Fibroblast of the aortic adventitia (primary cell): ENCODE measurements at regions not wholly inside any gene's neighbourhood (a gene's known extent, or its start where the extent isn't known, plus 50 kb on each side); places are given as distances from the start of the nearest gene placed in this dataset.
"Not testable (repeated sequence)": the region's sequence is repeated elsewhere in the genome, so short reads cannot be mapped to it uniquely, and the experiment has no call there.

Experiments
- DNase-seq: peaks from one replicate; pipeline ENCODE4 v3.0.0-alpha.2; 2010; ENCODE audit warnings: low read depth
- H3K4me3 ChIP-seq: 2 replicates; pipeline ENCODE4 v1.5.1; 2011; ENCODE audit warnings: low read depth, mild to moderate bottlenecking, control low read depth, low read length, moderate library complexity
- TF ChIP-seq, protein P1 (sequence below): IDR thresholded peaks from 2 replicates; pipeline ENCODE4 v1.5.1; 2011; ENCODE audit warnings: mild to moderate bottlenecking, low read length, control low read depth, inconsistent platforms; ENCODE audit not compliant: insufficient read depth

DNA sequence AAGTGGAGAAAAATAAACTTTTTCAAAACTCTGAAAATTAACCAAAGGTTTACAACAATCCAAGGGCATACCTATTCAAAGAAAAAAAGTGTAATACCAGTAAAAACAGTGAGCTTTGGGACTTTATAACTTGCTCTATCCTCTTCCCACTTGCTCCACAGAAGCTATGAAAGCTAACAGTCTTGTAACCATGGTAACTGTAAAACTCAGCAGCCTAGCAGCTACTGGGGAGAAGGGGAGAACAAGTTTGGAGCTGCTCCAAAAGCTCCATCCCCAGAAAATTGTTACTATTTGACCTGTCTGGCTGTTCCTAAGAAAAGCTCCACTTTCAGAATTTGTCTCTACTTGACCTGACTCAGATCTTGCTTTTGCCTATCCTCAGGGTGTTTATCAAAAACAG lies 191.5 kb downstream of the OTUD1 start:
- no peak for DNase-seq
- TF ChIP-seq, protein P1, sequence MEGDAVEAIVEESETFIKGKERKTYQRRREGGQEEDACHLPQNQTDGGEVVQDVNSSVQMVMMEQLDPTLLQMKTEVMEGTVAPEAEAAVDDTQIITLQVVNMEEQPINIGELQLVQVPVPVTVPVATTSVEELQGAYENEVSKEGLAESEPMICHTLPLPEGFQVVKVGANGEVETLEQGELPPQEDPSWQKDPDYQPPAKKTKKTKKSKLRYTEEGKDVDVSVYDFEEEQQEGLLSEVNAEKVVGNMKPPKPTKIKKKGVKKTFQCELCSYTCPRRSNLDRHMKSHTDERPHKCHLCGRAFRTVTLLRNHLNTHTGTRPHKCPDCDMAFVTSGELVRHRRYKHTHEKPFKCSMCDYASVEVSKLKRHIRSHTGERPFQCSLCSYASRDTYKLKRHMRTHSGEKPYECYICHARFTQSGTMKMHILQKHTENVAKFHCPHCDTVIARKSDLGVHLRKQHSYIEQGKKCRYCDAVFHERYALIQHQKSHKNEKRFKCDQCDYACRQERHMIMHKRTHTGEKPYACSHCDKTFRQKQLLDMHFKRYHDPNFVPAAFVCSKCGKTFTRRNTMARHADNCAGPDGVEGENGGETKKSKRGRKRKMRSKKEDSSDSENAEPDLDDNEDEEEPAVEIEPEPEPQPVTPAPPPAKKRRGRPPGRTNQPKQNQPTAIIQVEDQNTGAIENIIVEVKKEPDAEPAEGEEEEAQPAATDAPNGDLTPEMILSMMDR, result no peak
- H3K4me3 ChIP-seq, result no peak overlapping the region

DNA sequence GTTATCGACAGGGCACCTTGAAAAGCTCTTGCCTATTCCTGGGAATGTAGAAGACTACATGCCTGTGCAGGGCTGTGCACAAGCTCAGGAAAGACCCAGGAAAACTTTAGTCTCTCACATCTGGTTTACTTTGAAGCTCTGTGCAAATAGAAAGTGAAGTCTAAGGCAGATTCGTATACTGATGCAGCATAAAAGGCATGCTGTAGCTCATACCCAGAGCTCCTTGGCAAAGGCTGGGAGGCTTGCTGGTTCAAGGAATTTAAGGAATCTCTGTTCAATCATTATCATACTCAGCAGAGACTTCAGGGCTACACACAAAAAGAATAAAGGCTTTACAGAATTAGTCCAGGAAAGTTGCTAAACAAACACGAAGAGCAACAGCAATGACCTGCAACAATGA lies 192.0 kb downstream of the OTUD1 start:
- TF ChIP-seq, protein P1, result no peak
- peak; percentile 24 for DNase-seq
- H3K4me3 ChIP-seq, result no peak overlapping the region

DNA sequence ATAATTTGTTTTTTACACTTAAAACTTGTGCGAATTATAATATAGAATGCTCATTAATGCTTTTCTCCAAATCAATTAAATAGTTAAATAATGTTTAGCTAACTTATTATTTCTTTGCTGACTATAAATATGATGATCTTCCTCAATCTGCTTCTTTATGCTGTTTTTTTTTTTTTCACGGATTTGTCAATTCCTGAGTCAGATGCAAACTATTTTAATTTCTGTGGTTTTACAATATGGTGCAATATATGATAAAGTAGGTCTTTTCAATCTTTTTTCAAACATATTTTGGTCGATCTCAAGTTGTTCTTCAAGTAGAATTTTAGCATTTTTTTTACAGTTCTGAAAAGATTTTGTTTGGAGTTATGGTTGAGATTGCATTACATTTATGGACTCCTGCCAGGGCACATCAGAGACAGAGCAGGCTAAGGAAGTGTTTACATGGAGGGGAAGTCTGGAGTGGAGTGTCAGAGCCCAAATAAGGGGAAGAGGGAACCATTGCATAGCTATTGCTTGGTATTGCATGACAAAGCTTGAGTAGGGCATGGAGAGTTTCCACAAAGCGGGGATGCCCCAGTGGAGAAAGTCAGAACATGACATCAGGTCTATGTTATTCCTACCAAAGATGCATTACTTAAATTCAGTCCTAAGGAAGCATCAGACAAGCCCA lies 204.4 kb downstream of the OTUD1 start:
- DNase-seq, result peak; percentile 37
- TF ChIP-seq, protein P1, result no peak

DNA sequence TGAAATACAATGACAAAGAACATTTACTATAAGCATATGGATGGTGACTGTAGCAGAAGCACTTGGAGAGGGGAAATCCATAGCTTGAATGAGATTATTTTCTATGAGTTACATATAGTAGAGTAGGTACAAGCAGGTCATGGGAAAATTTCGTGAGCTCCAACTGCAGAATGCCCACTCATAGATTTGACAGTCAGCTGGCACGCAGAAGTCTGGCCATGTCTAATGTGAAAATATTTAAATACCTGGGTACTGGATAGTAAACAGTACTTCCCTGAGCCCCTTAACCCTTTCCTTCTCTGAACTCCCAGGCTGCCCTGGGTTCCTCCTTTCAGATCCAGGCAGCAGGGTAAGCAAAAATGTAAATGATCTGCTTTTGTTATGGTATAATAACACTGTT lies 209.7 kb downstream of the OTUD1 start:
- no peak for DNase-seq
- no peak overlapping the region for H3K4me3 ChIP-seq
- TF ChIP-seq, protein P1, result no peak

More for the DNA sequence above, 204.4 kb downstream of the OTUD1 start:
- H3K4me3 ChIP-seq, result no peak overlapping the region

GRCh38 chr10:23656735-23657134 lies 217.9 kb downstream of the OTUD1 start:
- no peak overlapping the region for H3K4me3 ChIP-seq
- TF ChIP-seq, protein P1, result peak; percentile 73
- DNase-seq, result peak; percentile 46

DNA sequence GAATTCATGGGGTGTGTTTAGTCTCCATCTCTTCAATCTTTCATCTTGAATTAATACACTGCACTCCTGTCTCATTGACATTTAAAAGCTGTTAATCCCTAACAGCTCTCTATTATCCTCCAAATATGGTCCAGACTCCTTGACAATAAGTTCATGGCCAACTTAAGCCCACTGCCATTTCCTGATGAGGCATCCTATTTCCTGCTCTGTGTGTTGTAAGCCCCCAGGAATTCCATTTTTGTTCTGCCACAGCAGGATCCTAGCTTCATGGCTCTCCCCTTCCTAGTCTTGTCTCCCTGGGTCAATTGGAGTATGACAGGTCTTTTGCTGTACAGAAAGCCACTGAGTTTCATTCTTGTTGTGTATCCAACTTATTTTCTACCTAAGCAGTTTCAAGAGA lies 218.8 kb downstream of the OTUD1 start:
- no peak for DNase-seq
- TF ChIP-seq, protein P1, result no peak
- no peak overlapping the region for H3K4me3 ChIP-seq

DNA sequence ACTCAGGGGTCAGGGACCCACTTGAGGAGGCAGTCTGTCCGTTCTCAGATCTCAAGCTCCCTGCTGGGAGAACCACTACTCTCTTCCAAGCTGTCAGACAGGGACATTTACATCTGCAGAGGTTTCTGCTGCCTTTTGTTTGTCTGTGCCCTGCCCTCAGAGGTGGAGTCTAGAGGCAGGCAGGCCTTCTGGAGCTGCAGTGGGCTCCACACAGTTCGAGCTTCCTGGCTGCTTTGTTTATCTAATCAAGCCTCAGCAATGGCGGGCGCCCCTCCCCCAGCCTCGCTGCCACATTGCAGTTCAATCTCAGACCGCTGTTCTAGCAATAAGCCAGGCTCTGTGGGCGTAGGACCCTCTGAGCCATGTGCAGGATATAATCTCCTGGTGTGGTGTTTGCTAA lies 233.0 kb downstream of the OTUD1 start:
- not testable (repeated sequence) for H3K4me3 ChIP-seq, DNase-seq
